ENCODE measurements at regions not wholly inside any gene's neighbourhood (a gene's known extent, or its start where the extent isn't known, plus 50 kb on each side); places are given as distances from the start of the nearest gene placed in this dataset.
"Not testable (repeated sequence)": the region's sequence is repeated elsewhere in the genome, so short reads cannot be mapped to it uniquely, and the experiment has no call there.

DNA sequence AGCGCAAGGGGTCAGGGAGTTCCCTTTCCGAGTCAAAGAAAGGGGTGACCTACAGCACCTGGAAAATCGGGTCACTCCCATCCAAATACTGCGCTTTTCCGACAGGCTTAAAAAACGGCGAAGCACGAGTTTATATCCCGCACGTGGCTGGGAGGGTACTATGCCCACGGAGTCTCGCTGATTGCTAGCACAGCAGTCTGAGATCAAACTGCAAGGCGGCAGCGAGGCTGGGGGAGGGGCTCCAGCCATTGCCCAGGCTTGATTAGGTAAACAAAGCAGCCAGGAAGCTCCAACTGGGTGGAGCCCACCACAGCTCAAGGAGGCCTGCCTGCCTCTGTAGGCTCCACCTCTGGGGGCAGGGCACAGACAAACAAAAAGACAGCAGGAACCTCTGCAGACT is 735.1 kb downstream of the TTLL7 start:
- TF ChIP-seq POLR2A (IDR thresholded peaks at IDR 0.05) = not testable (repeated sequence)
- TF ChIP-seq, protein P1, sequence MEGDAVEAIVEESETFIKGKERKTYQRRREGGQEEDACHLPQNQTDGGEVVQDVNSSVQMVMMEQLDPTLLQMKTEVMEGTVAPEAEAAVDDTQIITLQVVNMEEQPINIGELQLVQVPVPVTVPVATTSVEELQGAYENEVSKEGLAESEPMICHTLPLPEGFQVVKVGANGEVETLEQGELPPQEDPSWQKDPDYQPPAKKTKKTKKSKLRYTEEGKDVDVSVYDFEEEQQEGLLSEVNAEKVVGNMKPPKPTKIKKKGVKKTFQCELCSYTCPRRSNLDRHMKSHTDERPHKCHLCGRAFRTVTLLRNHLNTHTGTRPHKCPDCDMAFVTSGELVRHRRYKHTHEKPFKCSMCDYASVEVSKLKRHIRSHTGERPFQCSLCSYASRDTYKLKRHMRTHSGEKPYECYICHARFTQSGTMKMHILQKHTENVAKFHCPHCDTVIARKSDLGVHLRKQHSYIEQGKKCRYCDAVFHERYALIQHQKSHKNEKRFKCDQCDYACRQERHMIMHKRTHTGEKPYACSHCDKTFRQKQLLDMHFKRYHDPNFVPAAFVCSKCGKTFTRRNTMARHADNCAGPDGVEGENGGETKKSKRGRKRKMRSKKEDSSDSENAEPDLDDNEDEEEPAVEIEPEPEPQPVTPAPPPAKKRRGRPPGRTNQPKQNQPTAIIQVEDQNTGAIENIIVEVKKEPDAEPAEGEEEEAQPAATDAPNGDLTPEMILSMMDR (IDR thresholded peaks at IDR 0.05) = not testable (repeated sequence)

Data from adrenal gland (tissue), 5 donors.